HG02938 (cell line): ENCODE measurements at regions not wholly inside any gene's neighbourhood (a gene's known extent, or its start where the extent isn't known, plus 50 kb on each side); places are given as distances from the start of the nearest gene placed in this dataset.
"Not testable (repeated sequence)": the region's sequence is repeated elsewhere in the genome, so short reads cannot be mapped to it uniquely, and the experiment has no call there.

ENCODE experiments used
- ATAC-seq: cut with Tn5 transposase; IDR thresholded peaks from one replicate; pipeline ENCODE4 v1.9.1; 2021; ENCODE audit warnings: mild to moderate bottlenecking, moderate library complexity; ENCODE audit not compliant: unreplicated experiment

DNA sequence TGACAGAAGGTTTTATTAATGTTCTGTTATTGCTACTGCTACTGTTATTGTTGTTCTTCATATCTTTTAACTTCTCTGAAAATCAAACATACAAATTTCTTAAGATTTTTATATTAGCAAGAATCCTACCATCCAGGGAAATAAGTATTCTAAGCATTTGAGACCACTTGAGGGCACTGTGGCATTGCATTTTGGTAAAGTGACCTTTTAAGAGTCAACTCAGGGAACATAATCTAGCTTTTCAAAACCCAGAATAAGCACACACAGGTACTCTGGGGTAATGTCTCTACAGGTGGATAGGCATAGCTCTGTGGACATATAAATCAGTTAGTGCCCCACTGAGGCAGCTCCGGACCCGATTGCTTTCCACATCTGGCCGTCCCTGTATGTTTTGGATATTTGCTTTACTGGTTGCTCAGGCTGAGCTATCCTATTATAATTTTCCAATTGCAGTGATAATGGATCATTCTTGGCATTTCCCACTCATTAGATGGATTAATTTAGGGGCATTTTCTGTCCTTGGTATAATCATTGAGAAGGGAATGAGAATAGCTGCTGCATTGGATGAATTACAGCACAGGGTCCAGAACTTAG is 1425.1 kb upstream of the CDH8 start:
- no peak for ATAC-seq

DNA sequence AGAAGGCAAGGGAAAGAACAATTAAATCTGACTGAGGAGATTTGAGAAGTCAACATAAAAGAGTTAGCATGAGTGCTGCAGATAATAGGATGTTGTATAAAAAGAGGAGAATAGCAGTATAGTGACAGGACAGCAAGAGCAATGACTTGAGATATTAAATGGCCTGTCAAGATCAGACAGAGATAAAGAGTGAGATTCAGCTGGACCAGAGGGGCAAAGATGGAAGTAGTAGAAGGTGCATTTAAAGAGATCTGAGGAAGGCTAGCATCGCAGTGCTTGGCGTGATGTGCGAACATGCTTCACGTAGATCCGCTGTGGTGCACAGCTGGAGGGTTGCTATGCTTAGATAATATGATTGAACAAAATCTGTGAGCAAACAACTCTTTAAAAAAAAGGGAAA is 1422.6 kb upstream of the CDH8 start:
- no peak for ATAC-seq

DNA sequence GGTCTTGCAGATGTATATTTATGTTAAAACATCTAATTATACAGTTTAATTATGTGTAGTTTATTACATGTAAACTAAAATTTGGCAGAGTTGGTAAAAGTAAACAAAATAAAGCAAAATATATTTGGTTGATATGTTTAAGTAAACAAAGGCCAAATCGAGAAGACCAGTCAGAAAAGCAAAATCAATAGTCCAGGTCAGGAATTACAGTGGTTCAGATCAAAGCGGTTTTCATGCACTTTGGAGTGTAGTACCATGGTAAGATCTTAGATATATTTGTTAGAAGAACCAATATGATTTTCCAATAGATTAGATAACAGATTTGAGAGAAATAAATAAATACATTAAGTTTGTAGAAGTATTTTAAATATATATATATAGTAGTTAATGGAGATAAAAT is 1421.6 kb upstream of the CDH8 start:
- ATAC-seq, result no peak

DNA sequence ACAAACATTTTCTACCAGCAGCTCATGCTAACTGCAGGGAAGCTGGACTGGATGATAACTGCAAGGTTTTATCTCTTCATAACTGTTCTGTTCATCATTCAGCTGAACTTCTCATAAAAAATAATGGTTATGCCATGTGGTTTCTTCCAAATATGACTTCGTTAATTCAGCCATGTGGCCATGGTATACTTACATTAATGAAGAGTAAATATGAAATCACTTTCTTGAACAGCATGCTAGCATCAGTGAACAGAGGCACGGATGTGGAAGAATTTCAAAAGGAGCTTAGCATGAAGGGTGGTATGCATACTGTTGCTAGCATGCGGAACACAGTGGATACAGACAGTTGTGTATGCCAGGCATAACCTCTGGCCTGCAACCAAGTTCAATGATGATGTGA is 1417.0 kb upstream of the CDH8 start:
- ATAC-seq, result no peak

DNA sequence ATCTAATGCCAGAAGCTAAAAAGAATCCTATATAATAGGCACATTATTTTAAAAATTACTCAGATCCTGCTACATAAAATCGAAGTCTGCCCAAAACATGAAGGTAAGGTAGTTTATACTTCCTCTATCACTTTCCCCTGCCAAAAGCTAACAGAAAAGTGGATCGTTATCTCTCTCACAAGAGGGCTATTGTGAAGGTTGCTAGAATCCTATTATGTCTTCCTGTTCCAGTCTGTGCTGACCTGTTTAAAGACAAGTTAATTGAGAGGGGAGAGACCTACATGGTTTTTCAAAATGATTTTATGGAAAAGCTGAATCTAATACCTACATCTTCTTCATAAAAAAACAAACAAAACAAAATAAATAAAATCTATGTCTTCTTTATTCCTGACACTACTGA is 1410.9 kb upstream of the CDH8 start:
- no peak for ATAC-seq

DNA sequence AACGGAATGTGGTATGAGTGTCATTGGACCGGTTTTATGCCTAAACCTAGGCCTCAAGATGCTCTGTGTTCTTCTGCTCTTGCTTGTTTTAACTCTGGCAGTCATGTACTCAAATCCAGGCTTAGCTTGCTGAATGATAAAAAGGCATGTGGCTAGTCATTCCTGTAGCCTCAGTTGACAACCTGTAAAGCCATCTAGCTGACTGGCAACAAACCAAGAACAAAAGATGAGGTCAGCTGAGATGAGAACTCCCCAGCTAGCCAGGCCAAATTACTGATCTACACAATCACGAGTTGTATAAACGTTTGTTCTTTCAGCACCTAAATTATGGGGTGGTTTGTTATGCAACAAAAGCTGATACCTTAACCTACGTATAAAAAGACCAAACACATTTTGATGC is 1406.0 kb upstream of the CDH8 start:
- ATAC-seq, result no peak

DNA sequence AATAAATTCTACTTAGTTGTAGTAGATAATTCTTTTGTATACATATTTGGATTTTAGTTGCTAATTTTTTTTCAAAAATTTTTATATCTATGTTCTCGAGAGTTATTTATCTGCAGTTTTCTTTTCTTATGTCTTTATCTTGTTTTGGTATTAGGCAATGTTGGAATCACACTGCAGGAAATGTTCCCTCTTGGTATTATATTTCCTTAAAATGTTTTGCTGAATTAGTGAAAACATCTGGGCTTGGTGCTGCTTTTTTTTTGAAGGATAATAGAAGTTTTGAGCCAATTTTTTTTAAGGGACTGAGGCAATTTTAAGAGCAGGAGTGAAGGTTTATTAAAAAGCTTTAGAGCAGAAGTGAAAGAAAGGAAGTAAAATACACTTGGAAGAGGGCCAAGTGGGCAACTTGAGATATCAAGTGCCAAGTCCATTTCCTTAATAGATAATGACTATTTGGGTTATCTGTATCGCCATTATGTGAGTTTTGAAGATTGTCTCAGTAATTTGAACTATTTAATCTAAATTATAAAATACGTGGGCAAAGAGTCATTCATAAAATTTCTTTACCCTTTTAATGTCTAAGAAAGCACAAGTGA is 1390.1 kb upstream of the CDH8 start:
- ATAC-seq, result no peak

DNA sequence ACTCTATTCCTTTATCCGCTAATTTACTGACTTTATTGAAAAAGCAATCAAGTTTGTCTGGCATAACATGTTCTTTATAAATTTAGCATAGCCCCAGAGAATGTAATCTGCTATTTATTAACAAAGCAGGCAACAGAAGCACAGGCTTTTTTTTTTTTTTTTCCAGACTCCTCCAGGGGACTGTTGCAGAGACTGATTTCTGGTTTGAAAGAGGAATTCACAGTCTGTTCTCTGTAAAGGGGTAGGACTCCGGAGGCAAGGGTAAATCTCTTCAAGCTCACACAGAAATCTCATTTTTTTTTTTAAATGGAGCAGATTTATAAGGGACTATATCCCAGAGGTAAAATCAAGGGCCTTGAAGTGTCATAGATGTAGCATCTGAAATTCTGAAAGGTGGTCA is 1386.5 kb upstream of the CDH8 start:
- ATAC-seq, result no peak

DNA sequence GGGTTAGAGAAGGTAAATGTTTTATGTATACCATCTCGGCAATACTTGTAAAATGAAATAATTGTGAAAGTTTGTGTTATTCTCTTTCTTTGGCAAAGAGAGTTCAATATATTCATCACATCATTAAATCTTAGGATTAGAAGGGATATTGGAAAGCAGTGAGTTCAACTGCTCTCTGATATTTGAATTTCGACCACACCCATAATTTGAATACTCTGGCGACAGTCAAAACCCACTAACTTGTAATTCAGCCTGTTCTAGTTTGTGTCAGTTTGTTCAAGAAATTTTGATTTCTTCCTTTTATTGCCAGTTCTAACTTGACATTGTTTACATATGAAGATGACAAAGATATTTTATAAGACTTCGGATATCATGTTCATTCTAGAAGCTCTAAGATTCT is 1380.5 kb upstream of the CDH8 start:
- ATAC-seq, result no peak

DNA sequence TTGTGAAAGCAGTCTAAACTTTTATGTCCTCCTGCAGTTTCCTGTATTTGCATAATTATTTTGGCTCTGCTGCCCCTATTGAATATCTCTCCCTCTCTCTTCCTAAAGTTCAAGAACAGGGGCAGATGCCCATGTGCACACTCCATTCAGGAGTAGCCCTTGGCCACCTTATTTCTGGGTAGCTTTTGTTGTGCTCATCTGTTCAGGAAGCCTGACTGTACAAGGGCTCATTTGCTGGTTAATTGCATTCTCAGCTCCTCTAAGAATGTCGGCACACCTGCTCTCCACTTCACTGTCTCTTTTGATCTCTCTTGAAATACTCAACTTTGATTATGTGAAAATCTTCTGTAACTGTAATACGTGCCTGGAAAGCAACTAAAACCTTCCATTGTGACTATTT is 1378.8 kb upstream of the CDH8 start:
- ATAC-seq, result no peak

DNA sequence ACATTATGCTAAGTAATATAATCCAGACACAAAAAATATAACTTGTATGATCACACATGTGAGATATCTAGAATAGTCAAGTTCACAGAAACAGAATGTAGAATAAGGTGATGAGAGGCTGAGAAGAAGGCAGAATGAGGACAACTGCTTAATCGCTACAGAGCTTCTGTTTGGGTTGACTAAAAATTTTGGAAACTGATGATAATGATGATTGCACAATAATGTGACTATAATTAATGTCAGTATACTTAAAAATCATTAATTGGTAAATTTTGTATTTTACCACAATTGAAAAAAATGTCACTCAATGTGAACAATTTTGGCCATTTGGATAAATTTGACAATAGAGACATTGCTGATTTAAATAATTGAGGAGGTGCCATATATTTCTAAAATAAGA is 1374.4 kb upstream of the CDH8 start:
- ATAC-seq, result no peak

DNA sequence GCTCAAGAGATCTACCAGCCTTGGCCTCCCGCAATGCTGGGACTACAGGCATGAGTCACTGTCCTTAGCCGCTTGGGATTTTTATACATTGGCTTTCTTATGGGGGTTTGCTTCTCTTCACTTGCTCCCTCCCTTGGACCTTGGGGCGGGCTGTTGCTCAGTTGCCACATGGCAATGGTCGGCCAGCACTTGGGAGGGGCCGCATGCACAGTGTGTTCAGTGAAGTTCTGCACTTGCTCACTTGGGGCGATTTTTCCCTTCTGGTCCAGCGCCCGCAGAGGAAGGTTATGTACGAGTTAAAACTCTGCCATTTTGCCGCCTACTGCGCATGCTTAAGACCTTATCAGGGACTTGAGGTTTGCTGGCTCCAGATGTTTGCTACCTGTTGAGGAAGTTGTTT is 1367.6 kb upstream of the CDH8 start:
- ATAC-seq, result no peak

DNA sequence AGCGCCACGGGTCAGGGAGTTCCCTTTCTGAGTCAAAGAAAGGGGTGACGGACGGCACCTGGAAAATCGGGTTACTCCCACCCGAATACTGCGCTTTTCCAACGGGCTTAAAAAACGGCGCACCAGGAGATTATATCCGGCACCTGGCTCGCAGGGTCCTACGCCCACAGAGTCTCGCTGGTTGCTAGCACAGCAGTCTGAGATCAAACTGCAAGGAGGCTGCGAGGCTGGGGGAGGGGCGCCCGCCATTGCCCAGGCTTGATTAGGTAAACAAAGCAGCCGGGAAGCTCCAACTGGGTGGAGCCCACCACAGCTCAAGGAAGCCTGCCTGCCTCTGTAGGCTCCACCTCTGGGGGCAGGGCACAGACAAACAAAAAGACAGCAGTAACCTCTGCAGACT is 1352.0 kb upstream of the CDH8 start:
- ATAC-seq, result not testable (repeated sequence)

DNA sequence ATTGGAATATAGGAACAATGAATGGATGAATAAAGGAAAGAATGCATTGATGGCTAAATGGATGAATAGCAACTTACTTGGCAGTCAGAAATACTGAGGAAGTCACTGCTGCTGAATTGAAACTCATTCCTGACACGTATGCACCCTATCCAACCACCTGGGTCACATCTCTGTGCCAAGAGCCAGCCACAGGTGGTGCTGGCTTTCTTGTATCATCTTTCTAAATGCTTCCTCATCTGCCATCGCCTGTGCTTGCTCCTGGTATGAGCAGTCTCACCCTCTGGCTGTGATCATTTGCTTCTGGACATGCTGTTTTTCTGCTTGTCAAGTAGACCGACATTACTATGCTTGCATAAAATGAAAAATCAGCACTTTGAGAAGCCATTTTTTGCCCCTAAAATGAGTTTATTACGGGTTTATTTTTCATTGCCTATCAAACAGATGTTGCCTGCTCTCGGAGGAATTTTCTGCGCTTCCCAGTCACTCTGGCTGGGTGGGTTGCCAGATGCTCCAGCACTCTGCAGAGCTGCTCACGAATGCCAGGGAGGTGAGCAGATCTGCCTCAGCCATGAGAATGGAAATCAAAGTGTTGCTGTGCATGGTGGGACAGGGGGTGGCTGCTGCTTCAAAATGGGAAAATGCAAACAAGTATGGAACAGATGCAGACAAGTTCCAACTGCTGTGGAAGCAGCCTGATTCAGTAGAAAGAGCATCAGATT is 1349.6 kb upstream of the CDH8 start:
- ATAC-seq, result no peak

DNA sequence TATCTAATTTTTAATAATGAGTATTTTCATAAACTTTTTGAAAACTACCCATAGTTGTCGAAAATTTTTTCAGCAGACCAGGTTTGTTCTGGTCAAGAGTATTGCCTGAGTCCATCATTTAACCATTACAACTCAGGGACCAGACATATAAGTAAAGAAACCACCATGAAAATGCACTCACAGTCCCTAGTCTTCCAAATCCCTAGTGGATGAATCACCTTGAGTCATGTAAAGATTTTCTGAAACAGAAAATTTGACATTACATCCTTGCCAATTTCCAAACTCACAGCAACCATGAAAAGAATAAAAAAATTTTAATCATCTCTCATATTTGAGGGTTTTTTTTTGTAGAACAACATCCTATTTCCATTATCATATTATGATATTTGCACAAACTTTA is 1337.5 kb upstream of the CDH8 start:
- no peak for ATAC-seq

DNA sequence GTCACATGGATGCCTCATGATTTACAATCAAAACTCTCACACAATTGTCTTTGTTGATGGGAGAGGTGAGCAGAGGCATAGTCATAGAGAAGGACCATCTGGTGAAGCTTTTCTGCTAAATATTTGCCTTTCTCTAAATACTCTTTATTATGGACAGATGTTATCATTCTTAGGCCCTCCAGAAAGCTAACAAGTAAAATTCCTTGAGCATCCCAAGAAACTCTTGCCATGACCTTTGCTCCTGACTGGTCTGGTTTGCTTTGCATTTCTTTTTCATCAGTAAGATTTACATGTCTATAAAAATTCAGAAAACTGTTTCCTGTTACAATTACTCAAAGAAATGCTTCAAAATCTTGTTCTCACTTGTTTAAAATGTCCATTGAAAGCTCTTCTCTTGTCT is 1336.6 kb upstream of the CDH8 start:
- no peak for ATAC-seq

DNA sequence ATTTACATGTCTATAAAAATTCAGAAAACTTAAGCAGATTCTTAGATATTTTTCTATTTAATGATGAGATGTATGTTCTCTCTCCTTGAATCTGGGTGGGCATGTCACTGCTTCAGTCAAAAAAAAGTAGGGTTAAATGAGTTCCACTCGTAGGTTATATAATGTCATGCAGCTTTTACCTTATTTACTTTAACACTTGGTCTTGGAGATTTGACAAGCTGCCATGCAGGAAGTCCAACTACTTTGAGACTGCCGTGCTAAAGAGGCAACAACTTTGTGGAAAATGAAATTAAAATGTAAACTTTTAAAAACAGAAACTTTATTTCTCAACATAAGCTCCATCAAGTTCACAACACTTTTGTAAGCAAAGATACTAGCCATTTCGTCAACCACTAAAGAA is 1336.0 kb upstream of the CDH8 start:
- ATAC-seq, result no peak

DNA sequence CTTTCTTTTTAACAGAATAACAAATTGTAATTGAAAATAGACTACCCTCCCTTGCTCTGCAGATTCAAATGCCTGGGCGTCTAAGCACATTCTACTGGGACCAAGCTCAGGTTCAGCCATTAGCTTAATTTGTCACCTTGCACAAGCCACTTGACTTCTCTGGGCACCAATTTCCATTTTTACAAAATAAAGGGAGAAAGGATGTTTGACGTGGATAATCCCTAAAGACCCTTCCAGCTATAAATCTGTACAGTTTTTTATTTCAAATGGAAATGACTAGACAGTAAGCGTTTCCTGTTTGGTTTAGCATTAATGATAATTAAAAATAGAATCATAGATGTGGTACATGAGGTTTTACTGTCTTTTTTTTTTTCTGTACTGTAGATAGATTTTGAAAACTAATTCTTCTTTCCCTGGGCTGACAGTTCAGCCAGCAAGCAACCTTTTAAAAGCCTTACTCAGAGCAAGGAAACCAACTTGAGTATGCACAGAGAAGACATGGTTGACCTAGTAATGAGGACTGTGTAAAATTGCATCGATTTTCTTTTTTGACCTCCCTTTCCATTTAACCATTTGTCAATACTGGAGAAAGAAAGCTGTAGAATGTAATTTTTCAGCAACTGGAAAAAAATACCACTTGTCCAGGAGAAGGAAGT is 1329.5 kb upstream of the CDH8 start:
- no peak for ATAC-seq

DNA sequence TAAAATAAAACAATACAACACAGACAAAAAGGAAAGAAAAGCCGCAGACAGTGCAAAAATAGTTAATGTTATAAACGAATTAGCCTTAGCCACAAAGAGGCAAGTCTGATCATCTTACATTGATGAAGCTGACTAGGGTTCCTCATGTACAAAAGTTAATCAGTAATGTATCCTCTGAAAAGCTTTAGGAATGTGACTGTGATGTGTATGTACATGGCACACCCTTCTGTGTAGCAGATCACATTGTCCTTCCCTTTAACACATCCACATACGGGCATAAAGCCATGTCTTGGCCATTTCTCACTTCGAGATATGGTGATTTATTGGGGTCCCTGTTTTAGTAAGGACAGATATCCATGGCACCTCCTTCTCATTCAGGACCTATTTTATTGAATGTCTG is 1327.5 kb upstream of the CDH8 start:
- ATAC-seq, result no peak

DNA sequence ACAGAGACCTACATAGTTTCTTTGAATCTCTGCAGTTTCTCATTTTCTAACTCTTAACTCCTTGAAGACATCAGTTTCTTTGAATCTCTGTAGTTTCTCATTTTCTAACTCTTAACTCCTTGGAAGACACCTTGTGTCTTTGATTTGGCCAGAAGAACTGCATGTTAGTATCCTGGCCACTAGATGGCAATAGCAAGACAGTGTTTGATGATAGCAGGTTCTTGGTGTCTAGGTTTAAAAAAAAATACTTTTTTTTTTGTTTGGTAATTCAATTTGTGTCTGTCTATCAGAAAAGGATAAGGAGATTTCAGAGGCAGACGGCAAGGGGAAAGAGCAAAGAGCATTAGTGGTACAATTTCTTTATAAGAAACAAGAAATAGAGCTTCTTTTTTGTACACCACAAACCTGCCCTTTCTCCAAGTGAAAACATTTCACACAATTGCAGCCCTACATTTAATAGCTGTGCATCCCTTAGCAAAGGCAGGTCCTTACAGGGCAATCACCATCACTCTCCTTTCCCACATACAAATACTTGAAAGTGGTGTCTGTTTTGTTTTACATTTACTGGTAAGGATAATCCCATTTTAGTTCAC is 1324.9 kb upstream of the CDH8 start:
- no peak for ATAC-seq

DNA sequence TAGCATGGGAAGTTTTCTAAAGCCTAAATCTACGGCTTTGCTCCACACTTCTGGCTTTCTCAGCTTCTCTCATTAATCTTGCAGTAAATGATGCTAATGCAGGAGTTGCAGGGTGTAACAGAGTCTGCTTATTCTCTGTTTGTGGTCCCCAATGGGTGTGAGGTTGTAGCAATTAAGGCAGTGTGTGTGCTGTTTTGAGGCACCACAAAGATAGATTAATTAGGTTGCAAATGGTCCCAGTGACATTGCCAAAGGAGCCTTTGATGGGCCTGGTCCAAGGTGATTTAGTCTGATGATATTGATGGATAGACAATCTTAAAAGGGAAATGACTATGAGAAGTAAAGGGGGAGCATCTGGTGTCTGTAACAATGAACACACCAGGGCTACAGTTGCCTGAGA is 1313.7 kb upstream of the CDH8 start:
- no peak for ATAC-seq

DNA sequence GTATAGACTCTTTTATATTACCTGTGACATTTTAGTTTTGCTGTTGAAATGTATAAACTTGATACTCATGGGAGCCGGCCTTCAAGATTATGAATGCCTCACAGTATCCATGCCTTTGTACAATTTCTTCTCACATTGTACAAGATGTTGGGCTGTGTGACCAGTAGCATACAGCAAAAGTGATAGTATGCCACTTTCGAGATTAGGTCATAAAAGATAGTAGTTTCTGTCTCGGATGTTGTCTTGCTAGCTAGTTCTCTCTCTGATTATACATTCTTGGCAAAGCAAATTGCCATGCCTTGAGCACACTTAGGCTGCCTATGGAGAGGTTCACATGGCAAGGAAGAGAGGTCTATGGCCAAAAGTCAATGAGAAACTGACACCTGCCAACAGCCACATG is 1309.8 kb upstream of the CDH8 start:
- ATAC-seq, result no peak
